AG04450 (cell line): ENCODE measurements at regions not wholly inside any gene's neighbourhood (a gene's known extent, or its start where the extent isn't known, plus 50 kb on each side); places are given as distances from the start of the nearest gene placed in this dataset.

Experiments used
- CTCF ChIA-PET: fragments of 300-600, 350-600 bp; formaldehyde crosslinking; extraction: SDS; loops from one replicate; lab custom pipeline; 2022; ENCODE audit warnings: antibody characterized with exemption, inconsistent platforms; lab: Charles Lee
- POLR2A ChIA-PET: fragments of 350-600 bp; formaldehyde crosslinking; extraction: SDS; loops from one replicate; lab custom pipeline; 2021; ENCODE audit warnings: antibody characterized with exemption, inconsistent platforms; lab: Yijun Ruan, JAX
- DNase-seq: peaks from one replicate; pipeline ENCODE4 v3.0.0-alpha.2; 2011; ENCODE audit warnings: low read depth, low spot score
- H3K27ac ChIP-seq: one replicate; pipeline ENCODE4 v1.5.1; 2012; ENCODE audit warnings: low read depth, low read length, control low read depth
- H3K27me3 ChIP-seq: one replicate; pipeline ENCODE4 v1.6.0; 2012; ENCODE audit warnings: low read length; ENCODE audit not compliant: control insufficient read depth, insufficient read depth
- H3K4me3 ChIP-seq: 2 replicates; pipeline ENCODE4 v1.5.1; 2011; ENCODE audit warnings: mild to moderate bottlenecking, low read depth, low read length, control low read depth
- H3K9me3 ChIP-seq: 2 replicates; pipeline ENCODE4 v1.5.1; 2012; ENCODE audit warnings: low read length; ENCODE audit not compliant: control insufficient read depth, insufficient read depth
- CTCF ChIP-seq: IDR thresholded peaks from 2 replicates; pipeline ENCODE4 v1.5.1; 2011; ENCODE audit warnings: low read depth, low read length, control low read depth, inconsistent platforms

GRCh38 chr12:124713436-124714082, 146.1 kb upstream of the NCOR2 start:
- H3K27me3 ChIP-seq = no peaks in the 10 kb centered on the region
- no peak for TF ChIP-seq CTCF
- H3K9me3 ChIP-seq = peaks cover 11% of the 10 kb centered on the region; the same call in 1 of the 2 replicates
- peak overlapping the region; percentile 31 for H3K4me3 ChIP-seq
- peak overlapping the region; percentile 54 for H3K27ac ChIP-seq
- ChIA-PET POLR2A (interaction anchor here (0.6 kb wide), 1 partner anchor 45 kb away, joined by 3 read pairs; no protein-coding TSS in a partner anchor), CTCF (no interaction called here)
- no peak for DNase-seq

GRCh38 chr12:124713041-124713435, 145.6 kb upstream of the NCOR2 start:
- ChIA-PET POLR2A (no interaction called here), CTCF (no interaction called here)
- Histone ChIP-seq H3K27ac (peak overlapping the region; percentile 21), H3K27me3 (no peaks in the 10 kb centered on the region), H3K9me3 (peaks cover 11% of the 10 kb centered on the region; the same call in 1 of the 2 replicates), H3K4me3 (no peak overlapping the region)
- DNase-seq = no peak
- TF ChIP-seq CTCF = no peak

- ChIA-PET POLR2A (interaction anchor here (0.7 kb wide), 1 partner anchor 341 kb away, joined by 7 read pairs; no protein-coding TSS in a partner anchor), CTCF (interaction anchor here (1.0 to 2.2 kb wide), 3 partner anchors 10 to 53 kb away, joined by 3 to 9 read pairs (median 5); no protein-coding TSS in a partner anchor)
These were observed 143.9 kb upstream of the NCOR2 start for GRCh38 chr12:124711344-124711743.

GRCh38 chr12:124709722-124710687, 142.6 kb upstream of the NCOR2 start:
- Histone ChIP-seq H3K27ac (no peak overlapping the region), H3K9me3 (peaks cover 13% of the 10 kb centered on the region), H3K27me3 (peaks cover 8% of the 10 kb centered on the region), H3K4me3 (no peak overlapping the region)
- POLR2A ChIA-PET = interaction anchor here (0.5 to 1.7 kb wide), 8 partner anchors 9 to 1177 kb away, joined by 3 to 8 read pairs (median 4); no protein-coding TSS in a partner anchor
- CTCF ChIA-PET = interaction anchor here (0.8 to 2.2 kb wide), 9 partner anchors 11 to 330 kb away, joined by 3 to 9 read pairs (median 4); no protein-coding TSS in a partner anchor
- DNase-seq = peak; percentile 50
- peak; percentile 57 for TF ChIP-seq CTCF

More at GRCh38 chr12:124711344-124711743, 143.9 kb upstream of the NCOR2 start:
- no peak for DNase-seq
- TF ChIP-seq CTCF = no peak
- Histone ChIP-seq H3K27me3 (peaks cover 2% of the 10 kb centered on the region), H3K9me3 (peaks cover 17% of the 10 kb centered on the region), H3K27ac (no peak overlapping the region), H3K4me3 (no peak overlapping the region)
